TTC549 (cell line): ENCODE measurements at regions not wholly inside any gene's neighbourhood (a gene's known extent, or its start where the extent isn't known, plus 50 kb on each side); places are given as distances from the start of the nearest gene placed in this dataset.

Experiments
- FAIRE-seq: peaks from 2 replicates; lab custom pipeline; 2012; peaks lifted over from hg19 to GRCh38; lab: Jason Lieb, UNC

DNA sequence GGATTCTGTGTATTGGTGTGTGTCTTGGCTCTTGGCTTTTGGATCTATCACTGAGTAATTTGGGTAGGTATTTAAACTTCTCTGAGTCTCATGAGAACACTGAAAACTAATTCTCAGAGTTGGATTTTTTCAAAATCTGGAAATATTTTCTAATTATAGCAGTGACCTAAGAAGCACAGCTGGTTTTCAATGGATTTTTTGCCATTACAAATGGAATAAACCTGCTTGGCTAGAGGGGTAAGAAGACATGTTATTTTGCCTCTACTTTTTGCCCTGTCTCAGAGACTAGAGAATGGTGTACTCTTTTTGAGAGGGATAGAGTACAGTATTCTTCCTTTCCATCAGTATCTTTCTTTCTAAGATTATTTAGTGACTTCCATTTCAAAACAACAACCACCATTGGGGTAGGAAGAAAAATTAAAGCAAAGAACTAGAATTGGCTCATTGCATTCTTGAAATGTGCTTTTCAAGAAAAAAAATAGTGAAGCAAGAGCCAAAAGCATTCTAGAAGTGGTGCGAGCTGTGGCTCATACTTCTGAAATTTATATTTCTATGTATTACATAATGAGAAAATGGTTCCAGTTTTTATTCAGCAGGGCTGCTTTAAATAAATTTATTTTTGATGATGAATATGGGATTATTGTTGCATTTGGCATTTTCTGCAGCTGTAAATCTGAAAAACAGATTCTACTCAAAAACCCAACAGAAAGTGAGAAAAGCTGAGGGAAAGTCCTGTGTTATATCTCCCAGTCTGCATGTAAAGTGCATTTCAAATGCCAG is 850.2 kb upstream of the SLIT2 start:
- FAIRE-seq, result no peak

DNA sequence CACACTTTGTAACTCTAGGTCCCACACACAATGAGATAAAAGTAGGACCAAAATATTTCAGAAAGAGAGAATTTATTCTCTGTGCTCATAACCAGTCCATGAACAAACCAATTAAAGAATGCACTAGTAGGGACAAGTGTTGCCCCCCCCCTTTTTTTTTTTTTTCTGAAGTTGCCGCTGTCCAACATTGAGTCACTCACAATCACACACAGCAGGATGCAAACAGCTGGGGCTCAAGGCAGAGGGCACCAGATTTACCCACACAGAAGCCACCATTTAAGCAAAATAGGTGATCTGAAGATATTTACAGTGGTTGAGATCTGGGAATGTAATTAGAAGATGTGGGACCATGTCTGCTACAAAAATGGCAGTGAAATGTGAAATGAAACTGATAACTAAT is 850.9 kb upstream of the SLIT2 start:
- FAIRE-seq, result no peak

DNA sequence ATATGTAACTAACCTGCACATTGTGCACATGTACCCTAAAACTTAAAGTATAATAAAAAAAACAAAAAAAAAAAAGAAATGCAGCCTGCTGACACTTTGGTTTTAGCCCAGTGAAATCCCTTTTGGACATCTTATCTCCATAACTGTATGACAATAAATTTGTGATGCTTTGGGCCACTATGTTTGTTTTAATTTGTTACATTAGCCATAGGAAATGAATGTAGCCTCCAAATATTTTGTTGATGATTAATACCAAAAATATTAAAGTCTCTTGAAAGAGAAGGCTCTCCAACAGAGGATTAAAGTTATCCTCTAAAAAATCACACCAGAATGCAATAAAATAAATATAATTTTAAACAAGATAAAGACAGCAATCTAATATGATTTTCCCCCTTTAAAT is 852.7 kb upstream of the SLIT2 start:
- FAIRE-seq, result no peak

DNA sequence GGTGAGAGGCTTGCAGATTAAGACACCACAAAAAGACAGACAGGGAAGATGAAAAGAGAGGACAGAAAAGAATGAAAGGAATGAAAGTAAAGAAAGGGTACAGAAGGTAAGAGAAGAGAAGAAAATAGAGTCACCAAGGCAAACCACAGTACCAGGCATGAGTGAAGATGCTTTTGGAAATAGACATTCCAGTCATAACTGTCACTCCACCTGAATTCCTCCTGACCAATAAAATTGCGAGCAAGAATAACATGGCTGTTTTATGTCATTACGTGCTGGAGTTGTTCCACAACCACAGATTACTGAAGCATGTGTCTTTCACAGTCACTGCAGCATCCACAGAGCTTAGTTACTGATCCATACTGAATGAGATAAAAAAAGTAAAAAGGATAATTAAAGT is 864.9 kb upstream of the SLIT2 start:
- FAIRE-seq, result no peak

DNA sequence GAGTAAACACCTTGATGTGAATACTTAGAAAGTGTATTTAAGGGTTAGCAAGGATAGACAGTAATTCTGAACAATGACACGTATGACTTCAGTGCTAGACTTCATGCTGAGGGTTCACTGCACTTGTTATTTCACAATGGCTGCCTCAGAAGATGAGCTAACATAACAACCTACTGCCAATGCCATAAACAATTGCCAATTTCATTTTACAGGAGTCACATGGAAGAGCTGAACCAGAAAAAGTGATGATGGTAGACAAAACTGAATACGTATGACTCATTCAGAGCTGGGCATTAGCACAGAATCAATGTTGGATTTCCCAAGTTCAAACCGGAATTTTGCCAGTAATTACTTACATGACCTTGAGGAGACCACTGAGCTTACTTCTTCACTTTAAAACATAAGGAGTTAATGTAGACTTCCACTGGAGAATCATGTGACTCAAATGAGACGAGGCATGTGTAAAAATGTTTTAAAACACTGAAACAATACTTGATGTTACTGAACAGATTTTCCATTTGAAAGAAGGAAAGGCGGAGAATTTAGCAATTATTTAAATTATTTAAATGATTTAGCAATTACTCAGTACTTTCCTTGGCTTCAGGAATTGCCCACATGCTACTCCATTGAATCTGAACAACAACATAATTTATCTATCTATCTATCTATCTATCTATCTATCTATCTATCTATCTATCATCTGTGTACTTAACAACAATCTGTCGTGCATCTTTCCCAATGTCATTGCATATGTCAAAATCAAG is 868.5 kb upstream of the SLIT2 start:
- no peak for FAIRE-seq

DNA sequence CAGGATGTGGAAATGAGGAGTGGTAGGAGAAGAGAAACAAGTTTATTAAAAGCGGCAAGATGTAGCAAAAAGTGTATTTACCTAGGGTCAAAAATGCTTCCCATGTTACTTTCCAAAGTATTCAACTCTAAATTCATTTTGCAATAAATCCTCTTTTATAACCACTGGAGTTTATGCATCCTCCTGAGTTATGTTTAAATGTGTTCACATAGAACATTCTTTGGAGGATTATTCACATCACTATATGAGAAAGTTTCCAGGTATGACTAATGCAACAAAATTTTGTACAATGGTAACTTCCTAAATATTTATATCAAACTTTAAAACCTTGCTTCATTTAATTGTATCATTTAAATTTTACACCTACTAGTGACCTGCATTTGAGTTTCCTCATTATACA is 870.6 kb upstream of the SLIT2 start:
- FAIRE-seq, result no peak

DNA sequence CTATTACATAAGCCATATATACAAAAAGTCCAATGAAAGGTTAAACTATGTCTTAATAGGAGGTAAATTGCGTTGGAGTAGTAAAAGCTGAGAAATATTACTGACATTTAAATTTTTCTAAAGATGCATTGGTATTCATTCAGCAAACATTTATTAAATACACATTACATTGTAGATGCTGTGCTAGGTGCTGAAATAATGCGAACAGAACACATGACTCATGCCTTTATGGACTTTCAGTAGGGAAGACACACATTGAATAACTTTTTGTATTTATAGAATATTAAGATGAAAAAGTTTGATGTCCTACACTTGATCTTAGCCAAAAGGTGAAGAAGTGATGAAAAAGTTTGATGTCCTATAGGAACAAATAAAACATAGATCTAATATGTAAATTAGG is 871.1 kb upstream of the SLIT2 start:
- FAIRE-seq, result no peak

DNA sequence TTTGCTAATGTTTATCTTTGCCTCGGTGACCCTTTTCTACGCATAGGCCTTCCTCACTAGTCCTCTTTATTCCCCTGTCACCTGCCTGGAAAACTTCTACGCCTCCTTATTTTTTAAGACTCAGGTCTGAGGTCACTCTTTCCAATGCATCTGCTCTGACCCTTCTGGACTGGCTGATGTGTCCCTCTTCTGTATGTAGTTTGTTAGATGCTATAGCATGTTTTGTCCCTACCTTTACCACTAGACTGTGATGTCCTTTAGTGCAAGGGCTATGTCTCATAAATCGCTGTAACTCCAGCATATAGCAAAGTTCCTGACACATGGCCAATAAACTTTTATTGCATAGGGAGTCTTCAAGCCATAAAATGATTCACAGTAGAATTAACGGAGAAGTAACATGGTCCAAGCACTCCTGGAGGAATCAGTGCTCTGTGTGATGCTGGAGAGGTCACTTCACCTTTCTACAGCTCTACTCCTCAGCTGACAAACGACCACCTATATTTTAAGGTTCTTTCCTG is 872.5 kb upstream of the SLIT2 start:
- no peak for FAIRE-seq

DNA sequence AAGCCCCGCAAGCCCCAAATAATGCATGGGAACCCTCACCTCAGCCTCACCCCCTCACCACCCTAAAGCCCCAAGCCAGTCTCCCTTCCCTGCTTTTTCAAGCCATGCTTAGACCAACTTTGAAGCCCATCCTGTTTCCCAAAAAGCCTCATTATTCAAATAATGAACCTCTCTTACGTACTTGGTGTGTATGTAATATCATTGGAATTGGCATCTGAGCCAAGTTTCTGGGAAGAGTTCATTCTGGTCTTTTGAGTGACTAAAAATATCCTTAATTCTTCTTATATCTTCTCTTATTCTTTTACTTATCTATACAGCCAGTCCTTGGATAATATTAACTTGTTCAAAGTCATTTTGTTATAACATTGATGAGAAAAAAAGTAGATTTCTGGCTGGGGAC is 875.8 kb upstream of the SLIT2 start:
- no peak for FAIRE-seq

DNA sequence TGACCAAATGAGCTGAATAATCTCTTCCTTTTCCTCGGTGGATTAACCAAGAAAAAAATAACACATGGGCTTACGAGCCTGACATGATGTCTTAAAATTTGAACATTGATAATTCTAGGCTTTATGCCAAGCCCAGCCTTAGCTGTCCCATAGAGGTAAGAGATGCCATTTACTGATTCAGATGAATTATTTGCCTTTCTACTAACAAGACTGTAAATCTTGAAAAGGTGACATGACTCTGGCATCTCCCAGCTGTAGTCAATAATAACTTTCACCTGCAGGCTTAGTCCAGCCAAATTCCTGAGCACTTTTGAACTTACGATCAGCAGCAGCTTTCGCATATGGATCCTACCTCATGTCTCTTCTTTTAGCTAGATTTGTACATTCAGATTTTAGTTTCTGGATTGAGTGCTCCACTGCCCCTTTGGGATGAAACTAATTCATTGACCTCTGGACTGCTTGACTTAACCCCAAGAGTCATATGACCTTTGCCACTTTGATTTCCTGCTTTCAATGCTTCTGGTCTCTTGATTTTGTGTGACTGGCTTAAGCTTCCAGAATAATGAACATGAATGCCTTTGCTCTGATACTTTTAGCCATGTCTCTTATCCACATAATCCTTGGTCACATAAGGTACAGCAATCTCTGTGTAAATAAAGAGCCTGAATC is 876.4 kb upstream of the SLIT2 start:
- no peak for FAIRE-seq

DNA sequence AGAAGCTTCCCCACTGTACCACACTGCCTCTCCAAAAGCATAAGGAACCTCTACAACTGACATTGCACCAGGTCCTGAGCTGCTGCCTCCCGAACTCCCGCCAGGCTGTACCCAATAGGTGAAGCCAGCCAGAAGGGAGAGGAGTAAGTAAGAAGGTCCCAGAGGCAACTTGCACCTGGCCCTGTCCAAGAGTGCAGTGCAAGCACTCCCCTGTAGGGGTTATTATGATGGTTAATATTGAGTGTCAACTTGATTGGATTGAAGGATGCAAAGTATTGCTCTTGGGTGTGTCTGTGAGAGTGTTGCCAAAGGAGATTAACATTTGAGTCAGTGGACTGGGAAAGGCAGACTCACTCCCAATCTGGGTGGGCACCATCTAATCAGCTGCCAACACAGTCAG is 879.3 kb upstream of the SLIT2 start:
- FAIRE-seq, result no peak

DNA sequence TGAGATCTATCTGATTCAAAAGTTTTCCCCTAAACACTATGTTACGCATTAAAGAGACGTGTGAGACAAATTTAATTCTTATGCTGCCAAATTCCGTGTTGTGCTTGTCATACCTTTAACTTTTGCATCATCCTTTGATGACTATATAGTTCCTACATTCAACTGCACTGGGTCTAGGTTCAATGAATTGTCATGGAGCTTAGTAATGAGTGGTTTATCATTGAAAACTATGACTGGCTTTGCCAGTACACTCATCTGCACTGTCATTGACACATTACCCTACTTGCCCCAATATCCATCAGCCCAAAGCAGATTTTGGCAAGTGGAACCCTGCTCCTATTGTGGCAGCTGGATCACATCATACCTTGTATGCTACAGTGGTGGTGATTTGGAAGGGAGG is 882.9 kb upstream of the SLIT2 start:
- FAIRE-seq, result no peak

DNA sequence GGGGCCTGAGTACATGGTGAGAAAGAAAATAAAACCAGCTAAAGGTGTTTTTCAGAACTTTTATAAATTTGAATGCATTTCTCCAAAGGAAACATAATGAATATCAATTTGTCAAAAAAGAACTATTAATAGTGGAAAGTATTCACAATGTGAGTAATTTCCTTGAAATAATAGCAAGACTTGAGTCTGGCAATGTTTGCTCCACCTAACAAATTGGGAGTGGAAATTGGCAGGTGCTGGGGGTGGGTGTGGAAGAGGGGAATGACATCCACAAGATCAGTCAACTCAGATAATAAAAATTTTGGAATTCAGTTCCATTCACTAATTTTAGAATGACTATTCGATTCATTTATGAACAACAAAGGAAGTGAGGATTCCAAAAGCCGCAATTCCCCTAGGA is 884.8 kb upstream of the SLIT2 start:
- no peak for FAIRE-seq

DNA sequence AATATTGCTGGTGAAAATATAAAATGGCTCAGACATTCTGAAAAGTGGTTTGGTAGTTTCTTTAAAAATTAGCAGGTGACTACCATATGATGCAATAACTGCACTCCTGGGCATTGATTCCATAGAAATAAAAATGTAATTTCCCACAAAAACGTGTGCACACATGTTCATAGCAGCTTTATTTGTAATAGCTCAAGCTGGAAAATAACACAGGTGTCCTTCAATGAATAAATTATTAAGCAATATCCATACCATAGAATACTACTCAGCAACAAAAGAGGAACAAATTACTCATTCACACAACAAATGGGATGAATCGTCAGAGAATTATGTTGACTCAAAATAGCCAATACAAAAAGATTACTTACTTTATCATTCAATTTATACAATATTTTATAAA is 893.7 kb upstream of the SLIT2 start:
- no peak for FAIRE-seq

DNA sequence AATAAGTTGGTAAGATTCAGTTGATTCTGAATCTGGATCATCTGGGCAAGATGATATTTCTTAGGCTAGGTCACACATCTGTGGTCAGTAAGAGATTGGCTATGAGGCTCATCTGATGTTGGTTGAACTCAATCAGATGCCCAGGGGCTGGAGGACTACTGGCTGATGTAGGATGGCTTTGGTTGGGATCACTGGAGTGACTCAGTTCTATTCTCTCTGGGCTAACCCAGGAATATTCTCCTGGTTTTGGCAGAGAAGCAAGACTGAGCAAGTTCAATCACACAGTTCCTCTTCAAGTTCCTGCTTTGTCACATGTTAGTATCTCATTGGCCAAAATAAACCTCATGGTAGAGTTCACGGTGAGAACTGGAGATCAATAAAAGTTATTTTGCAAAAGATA is 902.3 kb upstream of the SLIT2 start:
- FAIRE-seq, result no peak

DNA sequence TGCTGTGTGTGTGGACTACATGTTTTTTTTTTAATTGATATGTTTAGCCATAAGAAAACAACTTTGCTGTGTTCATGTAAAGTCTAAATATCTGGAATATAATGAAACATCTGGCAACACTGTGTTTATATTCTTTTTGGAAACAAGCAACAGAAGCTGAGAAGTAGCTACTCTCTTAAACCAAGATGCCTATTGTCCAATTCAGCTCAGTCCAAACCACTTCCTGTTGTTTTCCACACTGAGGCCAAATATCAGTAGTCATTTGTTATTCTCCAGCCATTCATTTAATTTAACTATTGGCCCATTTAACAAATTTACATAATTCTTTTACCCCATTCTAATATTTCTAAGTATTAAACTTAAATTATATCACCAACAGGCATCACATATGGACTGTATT is 903.0 kb upstream of the SLIT2 start:
- no peak for FAIRE-seq

DNA sequence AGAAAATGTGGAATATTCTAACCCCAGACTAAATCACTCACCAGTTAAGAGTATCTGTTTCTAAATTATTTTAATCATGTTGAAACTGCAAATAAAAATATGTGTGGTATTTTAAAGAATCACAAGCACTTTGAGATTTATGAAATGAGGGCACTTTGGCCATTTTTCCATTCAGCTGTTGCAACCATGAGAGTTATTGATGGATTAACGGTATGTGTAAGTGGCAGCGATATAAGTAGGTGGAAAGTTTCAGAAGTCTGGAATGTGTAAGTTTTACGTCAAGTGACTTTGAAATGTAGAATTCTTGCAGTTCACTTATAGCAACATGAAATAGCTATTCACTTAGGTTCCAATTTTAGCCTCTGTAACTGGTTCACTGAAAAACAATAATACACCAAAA is 905.1 kb upstream of the SLIT2 start:
- no peak for FAIRE-seq

DNA sequence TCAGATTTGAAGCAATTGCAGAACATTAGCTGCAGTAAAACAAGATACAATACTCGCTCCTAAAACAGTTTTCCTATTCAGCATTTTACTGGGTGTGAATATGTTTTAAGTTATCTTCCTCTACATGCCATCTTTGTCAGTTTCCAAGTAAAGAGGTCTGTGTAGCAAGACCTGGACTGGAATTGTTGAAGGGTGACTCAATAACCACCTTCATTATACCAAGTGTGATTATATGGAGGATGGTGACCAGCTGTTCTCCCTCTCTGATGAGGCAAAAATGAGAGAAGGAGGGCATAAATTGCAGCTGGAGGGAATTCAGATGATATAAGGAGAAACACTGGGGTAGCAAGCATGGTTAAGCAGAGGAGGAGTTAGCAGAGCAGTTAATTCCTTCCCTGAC is 922.1 kb upstream of the SLIT2 start:
- no peak for FAIRE-seq

DNA sequence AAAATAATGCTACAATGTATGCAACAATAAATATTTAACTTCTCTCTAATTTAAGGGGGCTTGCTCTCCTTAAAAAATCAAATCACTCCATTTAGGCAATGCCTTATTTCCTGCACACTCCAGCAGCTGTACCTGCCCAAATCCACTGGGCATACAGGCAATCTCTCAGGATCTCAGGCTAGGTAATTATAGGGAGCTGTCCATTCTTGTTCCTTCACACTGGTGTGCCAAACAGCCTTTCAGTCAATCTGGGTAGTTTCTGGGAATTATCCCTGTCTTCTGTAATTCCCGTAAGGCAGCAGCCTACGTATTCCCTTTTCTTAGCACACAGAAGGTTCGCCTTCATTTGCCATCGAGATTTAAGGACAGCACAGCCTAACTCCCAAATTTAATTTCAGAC is 922.6 kb upstream of the SLIT2 start:
- FAIRE-seq, result no peak

DNA sequence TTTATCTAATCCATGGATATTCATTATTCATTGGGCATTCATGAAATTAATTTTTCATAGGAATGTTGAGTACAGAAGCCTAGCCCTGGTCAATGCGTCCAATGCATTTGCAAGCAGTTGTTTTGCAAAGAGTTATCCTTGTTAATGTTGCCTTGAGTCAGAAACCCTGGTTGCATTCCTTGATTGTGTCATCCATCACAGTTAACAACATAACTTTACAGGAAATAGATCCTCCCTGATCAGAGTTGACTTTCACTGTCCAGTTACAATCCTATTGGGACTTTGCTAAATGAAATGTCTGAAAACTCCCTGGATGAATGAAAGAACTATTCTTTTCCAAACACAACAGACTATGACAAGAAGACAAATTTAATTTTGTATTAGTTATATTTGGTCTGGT is 924.3 kb upstream of the SLIT2 start:
- FAIRE-seq, result no peak

DNA sequence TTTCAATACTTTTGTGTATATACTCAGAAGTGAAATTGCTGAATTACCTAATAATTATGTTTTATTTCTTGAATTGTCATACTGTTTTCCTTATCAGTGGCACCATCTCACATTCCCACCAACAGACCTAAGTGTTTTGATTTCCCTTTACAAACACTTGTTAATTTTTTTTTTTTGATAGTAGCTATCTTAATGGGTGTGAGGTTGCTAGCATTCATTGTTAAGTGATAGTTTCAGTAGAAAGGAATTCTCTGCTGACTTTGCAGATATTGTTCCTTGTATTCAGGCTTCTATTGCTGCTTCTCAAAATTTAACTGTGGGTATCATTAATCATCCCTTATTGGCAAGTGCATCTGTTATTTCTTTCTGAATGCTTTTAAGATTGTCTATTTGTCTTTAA is 927.5 kb upstream of the SLIT2 start:
- FAIRE-seq, result no peak

DNA sequence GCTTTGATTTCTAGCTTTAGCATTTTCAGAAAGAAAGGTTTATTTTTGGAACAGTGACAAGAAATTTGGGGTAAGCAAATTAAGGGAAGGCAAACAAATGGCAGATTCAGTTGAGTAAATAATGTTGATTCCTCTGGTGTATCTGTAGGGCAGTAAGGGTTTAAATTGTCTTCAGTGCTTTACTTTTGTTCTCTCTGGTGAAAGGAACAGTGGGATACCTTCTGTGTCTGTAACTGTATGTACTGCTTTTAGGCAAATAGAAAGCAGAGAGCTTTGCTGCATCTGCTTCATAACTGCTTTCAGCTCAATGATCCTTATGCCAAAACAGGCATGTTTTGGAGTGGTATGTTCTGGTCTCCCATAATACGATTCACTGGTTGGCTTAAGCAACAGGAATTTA is 932.1 kb upstream of the SLIT2 start:
- FAIRE-seq, result no peak

DNA sequence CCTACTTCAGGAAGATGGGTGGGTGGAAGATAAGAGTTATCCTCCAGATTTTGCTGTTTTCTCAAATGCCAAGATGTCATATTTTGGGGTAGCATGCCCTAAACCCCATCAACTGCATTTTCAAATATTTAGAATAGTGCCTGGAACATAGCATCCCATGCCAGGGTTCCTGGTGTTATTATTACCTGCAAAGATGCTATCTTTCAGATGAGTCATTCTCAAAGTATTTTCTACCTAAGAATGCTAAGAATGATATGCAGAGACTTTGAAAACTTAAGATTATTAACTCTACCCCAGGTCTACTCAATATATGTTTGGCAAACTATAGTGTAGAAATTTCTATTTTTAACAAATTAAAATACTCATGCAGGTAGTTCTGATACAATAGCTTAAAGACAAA is 934.3 kb upstream of the SLIT2 start:
- no peak for FAIRE-seq
